Panc1 (cell line): ENCODE measurements at regions not wholly inside any gene's neighbourhood (a gene's known extent, or its start where the extent isn't known, plus 50 kb on each side); places are given as distances from the start of the nearest gene placed in this dataset.

ENCODE experiments used
- POLR2AphosphoS5 ChIP-seq: IDR thresholded peaks from 2 replicates; pipeline ENCODE4 v1.6.1; 2012; ENCODE audit warnings: mild to moderate bottlenecking, low read depth, low read length, moderate library complexity
- SIN3A ChIP-seq: IDR thresholded peaks from 2 replicates; pipeline ENCODE4 v1.6.1; 2012; ENCODE audit warnings: low read depth, mild to moderate bottlenecking, low read length, moderate library complexity, borderline replicate concordance; ENCODE audit not compliant: insufficient read depth
- TCF7L2 ChIP-seq: IDR thresholded peaks from 2 replicates; pipeline ENCODE4 v1.6.1; 2011; ENCODE audit warnings: mild to moderate bottlenecking, low read depth, low read length, inconsistent platforms
- TF ChIP-seq, protein P1 (sequence below): fragments of 450-650 bp; IDR thresholded peaks from 2 replicates; pipeline ENCODE4 v1.5.1; 2017; ENCODE audit warnings: mild to moderate bottlenecking
- TF ChIP-seq, protein P2 (sequence below), 2 experiments: IDR thresholded peaks; 2 replicates each; pipeline ENCODE4 v1.6.1; 2011 to 2012; ENCODE audit warnings: low read depth in 2 of 2, control low read depth in 1 of 2, low read length in 1 of 2, mild to moderate bottlenecking in 1 of 2, moderate library complexity in 1 of 2; ENCODE audit not compliant: insufficient read depth in 1 of 2

DNA sequence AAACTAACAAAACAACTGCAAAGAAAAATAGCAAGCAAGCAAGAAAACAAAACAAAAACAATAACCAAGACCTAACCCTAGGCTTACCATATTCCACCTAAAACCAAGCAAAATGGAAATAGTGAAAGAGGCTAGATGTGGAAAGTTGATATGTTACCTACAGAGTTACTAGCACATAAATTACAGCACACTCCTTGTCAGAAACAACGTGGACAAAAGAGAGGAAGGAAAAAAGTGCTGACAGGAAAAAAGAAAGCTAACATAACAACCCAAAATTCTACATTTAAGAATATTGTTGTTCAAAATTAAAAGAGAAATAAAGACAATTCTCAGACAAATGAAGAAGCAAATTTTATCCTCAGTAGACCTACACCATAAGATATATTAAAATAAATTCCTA lies 812.8 kb upstream of the NUDT12 start:
- TF ChIP-seq, protein P1, sequence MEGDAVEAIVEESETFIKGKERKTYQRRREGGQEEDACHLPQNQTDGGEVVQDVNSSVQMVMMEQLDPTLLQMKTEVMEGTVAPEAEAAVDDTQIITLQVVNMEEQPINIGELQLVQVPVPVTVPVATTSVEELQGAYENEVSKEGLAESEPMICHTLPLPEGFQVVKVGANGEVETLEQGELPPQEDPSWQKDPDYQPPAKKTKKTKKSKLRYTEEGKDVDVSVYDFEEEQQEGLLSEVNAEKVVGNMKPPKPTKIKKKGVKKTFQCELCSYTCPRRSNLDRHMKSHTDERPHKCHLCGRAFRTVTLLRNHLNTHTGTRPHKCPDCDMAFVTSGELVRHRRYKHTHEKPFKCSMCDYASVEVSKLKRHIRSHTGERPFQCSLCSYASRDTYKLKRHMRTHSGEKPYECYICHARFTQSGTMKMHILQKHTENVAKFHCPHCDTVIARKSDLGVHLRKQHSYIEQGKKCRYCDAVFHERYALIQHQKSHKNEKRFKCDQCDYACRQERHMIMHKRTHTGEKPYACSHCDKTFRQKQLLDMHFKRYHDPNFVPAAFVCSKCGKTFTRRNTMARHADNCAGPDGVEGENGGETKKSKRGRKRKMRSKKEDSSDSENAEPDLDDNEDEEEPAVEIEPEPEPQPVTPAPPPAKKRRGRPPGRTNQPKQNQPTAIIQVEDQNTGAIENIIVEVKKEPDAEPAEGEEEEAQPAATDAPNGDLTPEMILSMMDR, result no peak
- TF ChIP-seq POLR2AphosphoS5, result no peak
- TF ChIP-seq, protein P2, sequence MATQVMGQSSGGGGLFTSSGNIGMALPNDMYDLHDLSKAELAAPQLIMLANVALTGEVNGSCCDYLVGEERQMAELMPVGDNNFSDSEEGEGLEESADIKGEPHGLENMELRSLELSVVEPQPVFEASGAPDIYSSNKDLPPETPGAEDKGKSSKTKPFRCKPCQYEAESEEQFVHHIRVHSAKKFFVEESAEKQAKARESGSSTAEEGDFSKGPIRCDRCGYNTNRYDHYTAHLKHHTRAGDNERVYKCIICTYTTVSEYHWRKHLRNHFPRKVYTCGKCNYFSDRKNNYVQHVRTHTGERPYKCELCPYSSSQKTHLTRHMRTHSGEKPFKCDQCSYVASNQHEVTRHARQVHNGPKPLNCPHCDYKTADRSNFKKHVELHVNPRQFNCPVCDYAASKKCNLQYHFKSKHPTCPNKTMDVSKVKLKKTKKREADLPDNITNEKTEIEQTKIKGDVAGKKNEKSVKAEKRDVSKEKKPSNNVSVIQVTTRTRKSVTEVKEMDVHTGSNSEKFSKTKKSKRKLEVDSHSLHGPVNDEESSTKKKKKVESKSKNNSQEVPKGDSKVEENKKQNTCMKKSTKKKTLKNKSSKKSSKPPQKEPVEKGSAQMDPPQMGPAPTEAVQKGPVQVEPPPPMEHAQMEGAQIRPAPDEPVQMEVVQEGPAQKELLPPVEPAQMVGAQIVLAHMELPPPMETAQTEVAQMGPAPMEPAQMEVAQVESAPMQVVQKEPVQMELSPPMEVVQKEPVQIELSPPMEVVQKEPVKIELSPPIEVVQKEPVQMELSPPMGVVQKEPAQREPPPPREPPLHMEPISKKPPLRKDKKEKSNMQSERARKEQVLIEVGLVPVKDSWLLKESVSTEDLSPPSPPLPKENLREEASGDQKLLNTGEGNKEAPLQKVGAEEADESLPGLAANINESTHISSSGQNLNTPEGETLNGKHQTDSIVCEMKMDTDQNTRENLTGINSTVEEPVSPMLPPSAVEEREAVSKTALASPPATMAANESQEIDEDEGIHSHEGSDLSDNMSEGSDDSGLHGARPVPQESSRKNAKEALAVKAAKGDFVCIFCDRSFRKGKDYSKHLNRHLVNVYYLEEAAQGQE (IDR thresholded peaks at IDR 0.05; ENCODE audit: insufficient read depth in 1 of 2, low read depth in 2 of 2, low read length in 1 of 2), result no peak
- no peak for TF ChIP-seq TCF7L2
- TF ChIP-seq SIN3A, result no peak
